Bronchial epithelial cell (primary cell): ENCODE measurements at regions not wholly inside any gene's neighbourhood (a gene's known extent, or its start where the extent isn't known, plus 50 kb on each side); places are given as distances from the start of the nearest gene placed in this dataset.
A peak's percentile ranks its signal among the peaks of the same experiment; 100 is the strongest.

Source experiments
- DNase-seq: peaks from one replicate; pipeline ENCODE4 v3.0.0-alpha.2; 2010; ENCODE audit warnings: low read depth
- FAIRE-seq: peaks from 2 replicates; lab custom pipeline; 2011; peaks lifted over from hg19 to GRCh38; lab: Jason Lieb, UNC
- H3K27me3 ChIP-seq: 2 replicates; pipeline ENCODE4 v1.5.1; 2011; ENCODE audit warnings: low read length; ENCODE audit not compliant: control insufficient read depth, insufficient read depth
- H3K36me3 ChIP-seq: 2 replicates; pipeline ENCODE4 v1.5.1; 2011; ENCODE audit warnings: low read length; ENCODE audit not compliant: control insufficient read depth, insufficient read depth
- H3K4me3 ChIP-seq: 2 replicates; pipeline ENCODE4 v1.5.1; 2011; ENCODE audit warnings: mild to moderate bottlenecking, low read depth, low read length, control low read depth
- TF ChIP-seq, protein P1 (sequence below): IDR thresholded peaks from 2 replicates; pipeline ENCODE4 v1.5.1; 2011; ENCODE audit warnings: mild to moderate bottlenecking, moderate library complexity, low read length, control low read depth, inconsistent platforms; ENCODE audit not compliant: insufficient read depth, severe bottlenecking

DNA sequence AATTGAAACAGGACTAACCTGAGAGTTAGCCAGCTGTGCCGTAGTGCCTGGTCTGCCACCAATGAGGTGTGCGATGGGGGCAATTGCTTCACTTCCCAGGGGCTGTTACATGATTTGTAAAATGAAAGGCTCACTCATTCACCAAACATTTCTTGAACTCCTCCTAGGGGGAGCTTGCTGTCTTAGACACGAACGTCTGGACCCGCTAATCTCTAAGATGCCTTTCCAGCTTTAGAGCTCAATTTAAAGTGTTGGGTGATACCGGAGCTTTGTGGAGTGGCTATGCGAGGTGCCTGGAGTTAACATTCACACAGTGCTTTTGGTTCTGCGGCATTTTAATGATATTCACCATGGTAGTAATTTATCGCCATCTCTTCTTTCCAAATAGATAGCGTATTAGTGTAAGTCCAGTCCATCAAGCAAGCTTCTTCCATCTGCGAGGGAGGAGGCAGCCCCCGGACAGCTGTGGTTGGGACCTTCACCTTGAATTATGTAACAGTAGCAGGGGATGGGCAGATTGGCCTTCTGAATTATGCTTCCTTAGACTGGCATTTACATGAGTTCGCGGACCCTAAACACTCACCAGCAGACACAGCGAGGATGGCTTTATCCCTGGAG, 179.9 kb downstream of the ADSS2 start:
- FAIRE-seq (no peak), DNase-seq (no peak)
- TF ChIP-seq, protein P1, sequence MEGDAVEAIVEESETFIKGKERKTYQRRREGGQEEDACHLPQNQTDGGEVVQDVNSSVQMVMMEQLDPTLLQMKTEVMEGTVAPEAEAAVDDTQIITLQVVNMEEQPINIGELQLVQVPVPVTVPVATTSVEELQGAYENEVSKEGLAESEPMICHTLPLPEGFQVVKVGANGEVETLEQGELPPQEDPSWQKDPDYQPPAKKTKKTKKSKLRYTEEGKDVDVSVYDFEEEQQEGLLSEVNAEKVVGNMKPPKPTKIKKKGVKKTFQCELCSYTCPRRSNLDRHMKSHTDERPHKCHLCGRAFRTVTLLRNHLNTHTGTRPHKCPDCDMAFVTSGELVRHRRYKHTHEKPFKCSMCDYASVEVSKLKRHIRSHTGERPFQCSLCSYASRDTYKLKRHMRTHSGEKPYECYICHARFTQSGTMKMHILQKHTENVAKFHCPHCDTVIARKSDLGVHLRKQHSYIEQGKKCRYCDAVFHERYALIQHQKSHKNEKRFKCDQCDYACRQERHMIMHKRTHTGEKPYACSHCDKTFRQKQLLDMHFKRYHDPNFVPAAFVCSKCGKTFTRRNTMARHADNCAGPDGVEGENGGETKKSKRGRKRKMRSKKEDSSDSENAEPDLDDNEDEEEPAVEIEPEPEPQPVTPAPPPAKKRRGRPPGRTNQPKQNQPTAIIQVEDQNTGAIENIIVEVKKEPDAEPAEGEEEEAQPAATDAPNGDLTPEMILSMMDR = no peak
- Histone ChIP-seq H3K4me3 (no peak overlapping the region), H3K27me3 (no peaks in the 10 kb centered on the region), H3K36me3 (no peaks in the 10 kb centered on the region)

DNA sequence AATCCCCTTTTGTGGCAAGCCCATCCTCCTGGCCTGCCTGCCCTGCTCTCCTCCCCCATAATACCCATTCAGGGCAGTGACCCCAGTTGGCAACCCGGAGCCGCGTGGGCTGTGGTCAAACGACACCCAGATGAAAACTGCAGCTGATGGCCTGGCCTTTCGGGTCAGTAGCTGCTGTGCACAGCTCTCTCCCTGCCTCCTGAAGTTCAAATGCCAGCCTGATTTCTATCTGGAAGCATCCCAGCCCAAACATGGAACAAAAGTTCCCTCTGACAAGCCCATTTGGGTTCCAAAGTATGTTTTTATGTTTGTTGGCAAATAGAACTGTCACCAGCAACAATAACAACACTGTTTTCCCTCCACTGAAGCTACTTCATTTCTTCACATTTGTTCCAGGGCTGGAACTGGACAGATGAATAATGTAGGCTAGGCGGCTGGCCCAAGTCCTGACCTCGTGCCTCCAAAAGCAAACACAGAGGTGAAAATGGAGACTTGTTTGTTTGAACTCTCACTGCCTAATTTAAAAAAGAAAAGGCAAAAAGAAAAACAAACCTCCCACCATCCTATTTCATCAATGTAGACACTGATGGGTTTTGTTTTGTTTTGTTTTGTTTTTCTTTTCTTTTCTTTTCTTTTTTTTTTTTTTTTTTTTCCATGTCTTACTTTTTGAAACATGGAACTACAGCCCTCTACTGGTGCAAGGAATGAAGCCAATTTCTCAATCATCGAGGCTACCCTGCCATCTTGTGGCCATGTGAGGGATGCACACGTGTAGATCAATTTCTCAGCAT, 179.0 kb downstream of the ADSS2 start:
- Histone ChIP-seq H3K4me3 (no peak overlapping the region), H3K36me3 (no peaks in the 10 kb centered on the region), H3K27me3 (no peaks in the 10 kb centered on the region)
- TF ChIP-seq, protein P1 = peak; percentile 83
- FAIRE-seq = no peak
- peak; percentile 80 for DNase-seq

DNA sequence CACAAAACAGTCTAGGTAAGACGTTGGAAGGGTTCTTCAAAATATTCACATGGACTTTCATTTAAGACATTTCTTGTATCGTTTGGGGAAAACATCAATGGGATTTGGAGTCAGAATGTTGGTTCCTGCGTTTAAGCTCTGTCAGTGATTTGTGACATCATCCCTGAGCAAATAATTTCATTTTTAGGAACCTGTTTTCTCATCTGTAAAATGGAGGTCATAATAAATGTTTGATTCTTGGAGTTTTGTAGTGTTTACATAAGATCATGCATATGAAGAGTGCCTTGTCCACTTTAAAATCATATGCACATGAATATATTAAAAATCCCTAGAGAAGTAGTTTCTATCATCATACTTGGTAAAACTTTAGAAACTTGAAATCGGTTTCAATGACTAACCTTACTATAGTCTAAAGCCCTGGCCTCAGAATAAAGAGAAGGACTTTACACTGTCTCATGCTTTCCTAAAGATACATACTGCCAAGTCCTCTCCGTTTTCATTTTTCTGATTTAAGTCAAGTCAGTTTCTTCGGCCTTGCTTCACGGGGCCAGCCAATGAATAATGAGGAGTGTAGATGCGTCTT, 178.4 kb downstream of the ADSS2 start:
- H3K36me3 ChIP-seq = no peaks in the 10 kb centered on the region
- TF ChIP-seq, protein P1 = no peak
- H3K4me3 ChIP-seq = no peak overlapping the region
- DNase-seq (peak; percentile 4), FAIRE-seq (no peak)
- no peaks in the 10 kb centered on the region for H3K27me3 ChIP-seq

DNA sequence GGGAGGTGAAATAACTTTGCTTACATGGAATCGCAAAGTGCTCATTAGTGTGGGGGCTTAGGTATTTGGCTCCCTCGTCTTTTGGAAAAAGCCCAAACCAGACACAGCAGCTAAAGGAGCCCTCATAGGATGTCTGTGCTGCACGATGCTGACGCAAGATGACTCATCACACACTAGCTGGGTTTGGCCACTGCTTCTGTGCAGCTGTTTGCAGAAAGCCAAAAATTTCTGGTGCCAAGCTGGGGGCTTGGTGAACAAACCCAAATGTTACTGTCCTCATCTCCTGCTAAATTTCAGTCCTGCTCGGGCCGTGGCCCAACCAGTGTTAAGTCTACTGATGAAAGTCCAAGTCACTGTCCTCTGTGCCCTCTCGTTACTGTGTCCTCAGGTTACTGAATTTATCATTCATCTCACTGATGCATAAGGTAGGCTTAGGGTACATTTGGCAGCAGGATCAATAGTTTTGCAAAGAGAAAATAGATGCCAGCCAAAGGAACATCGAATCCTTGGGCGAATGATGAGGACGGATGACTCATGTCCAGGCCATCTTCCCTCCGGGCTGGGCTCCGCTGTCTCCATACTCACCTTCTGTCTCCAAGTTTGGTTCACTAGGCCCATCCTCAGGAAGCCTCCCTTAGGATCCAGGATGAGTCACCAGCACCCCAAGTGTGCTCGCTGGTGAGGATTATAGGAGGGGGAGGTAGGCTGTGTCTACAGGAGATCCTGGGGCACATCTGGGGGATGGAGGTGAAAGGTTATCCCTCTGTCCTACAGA, 177.7 kb downstream of the ADSS2 start:
- Histone ChIP-seq H3K36me3 (no peaks in the 10 kb centered on the region), H3K4me3 (no peak overlapping the region), H3K27me3 (no peaks in the 10 kb centered on the region)
- TF ChIP-seq, protein P1 = no peak
- FAIRE-seq (no peak), DNase-seq (peak; percentile 84)

DNA sequence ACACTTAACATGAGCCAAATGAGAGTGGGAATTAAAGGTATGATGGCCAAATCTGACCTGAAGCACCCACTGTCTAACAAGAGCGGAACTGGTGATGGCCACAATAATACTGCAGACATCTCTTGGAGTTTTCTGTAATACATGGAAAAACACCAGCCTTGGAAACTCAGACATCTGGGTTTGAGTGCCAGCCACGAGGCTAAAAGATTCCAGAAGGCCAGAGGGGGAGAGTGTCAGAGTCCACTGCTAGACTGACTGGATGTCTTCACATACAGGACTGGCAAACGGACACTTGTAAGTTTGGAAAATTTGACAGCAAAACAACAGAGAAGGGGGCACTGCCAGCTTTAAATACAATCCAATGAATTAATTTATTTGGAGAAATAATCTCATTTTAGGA, 175.1 kb downstream of the ADSS2 start:
- Histone ChIP-seq H3K27me3 (no peaks in the 10 kb centered on the region), H3K36me3 (no peaks in the 10 kb centered on the region), H3K4me3 (no peak overlapping the region)
- TF ChIP-seq, protein P1 = no peak
- DNase-seq = no peak
- no peak for FAIRE-seq
